Choroid plexus epithelial cell (primary cell): ENCODE measurements at regions not wholly inside any gene's neighbourhood (a gene's known extent, or its start where the extent isn't known, plus 50 kb on each side); places are given as distances from the start of the nearest gene placed in this dataset.

ENCODE experiments used
- DNase-seq: peaks from one replicate; pipeline ENCODE4 v3.0.0-alpha.2; 2010; ENCODE audit warnings: low read depth
- H3K4me3 ChIP-seq: 2 replicates; pipeline ENCODE4 v1.5.1; 2011; ENCODE audit warnings: low read depth, mild to moderate bottlenecking, control low read depth, low read length, moderate library complexity
- CTCF ChIP-seq: conservative IDR thresholded peaks from 2 replicates; pipeline ENCODE4 v1.5.1; 2011; ENCODE audit warnings: low read depth, mild to moderate bottlenecking, control low read depth, inconsistent platforms, low read length, moderate library complexity

DNA sequence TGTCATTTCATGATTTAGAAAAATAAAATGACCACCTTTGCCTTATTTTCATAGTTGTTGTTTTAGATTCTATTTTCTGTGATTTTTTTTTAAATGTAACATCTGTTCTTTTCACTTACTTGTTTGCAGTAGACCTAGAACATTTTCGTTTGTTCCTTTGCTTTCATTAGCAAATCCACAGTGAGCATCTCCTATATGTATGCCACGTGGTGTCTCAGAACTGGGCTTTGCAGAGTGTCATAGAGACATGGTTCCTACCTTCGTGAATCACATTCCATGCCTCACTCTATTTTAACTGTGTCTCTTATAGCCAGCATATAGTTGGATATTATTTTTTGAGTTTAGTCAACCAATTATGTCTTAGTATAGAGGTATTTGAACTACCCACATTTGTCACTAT lies 118.2 kb downstream of the KLF13 start:
- no peak for TF ChIP-seq CTCF
- no peak overlapping the region for H3K4me3 ChIP-seq
- DNase-seq: no peak

DNA sequence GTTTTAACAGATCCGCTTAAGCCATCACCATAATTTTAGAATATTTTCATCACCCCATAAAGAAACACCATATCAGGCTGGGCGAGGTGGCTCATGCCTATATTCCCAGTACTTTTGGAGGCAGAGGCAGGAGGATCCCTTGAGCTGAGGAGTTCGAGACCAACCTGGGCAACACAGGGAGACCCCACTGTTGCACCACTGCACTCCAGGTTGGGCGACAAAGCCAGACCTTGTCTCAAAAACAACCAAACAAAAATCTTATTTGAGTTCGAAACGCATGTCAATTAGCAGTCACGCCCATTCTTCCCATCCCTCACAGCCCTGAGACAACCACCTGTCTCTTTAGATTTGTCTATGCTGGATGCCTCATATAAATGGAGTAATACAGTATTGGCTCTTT lies 119.9 kb downstream of the KLF13 start:
- no peak overlapping the region for H3K4me3 ChIP-seq
- no peak for DNase-seq
- no peak for TF ChIP-seq CTCF

DNA sequence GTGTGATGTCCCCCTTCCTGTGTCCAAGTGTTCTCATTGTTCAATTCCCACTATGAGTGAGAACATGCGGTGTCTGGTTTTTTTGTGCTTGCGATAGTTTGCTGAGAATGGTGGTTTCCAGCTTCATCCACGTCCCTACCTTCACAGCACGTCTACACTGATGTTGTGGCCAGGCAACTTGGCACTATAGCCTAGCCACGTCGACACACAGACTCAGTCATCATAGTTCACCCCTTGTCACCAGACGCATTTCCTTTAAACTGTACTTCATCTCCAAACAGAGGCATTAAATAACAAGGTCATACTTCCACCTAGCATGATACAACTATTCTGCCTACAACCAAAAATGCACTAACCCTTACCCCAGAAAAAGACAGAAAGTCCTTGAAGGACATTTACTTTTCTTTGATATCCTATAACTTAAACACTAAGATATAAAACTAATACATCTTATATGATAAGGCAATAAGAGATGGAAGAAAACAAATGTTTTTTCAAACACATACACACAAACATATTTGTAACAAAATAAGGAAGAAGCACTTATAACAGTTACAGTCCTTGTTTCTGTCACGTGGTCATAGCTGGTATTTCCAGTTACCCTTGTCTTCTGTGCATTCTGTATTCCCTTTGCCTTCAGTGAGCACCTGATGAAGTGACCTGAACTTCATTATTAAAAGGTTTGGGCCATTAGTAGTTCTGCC lies 121.4 kb downstream of the KLF13 start:
- DNase-seq: no peak
- H3K4me3 ChIP-seq: no peak overlapping the region
- TF ChIP-seq CTCF: no peak

GRCh38 chr15:31448635-31448979 lies 122.0 kb downstream of the KLF13 start:
- no peak overlapping the region for H3K4me3 ChIP-seq
- no peak for DNase-seq
- TF ChIP-seq CTCF: no peak

DNA sequence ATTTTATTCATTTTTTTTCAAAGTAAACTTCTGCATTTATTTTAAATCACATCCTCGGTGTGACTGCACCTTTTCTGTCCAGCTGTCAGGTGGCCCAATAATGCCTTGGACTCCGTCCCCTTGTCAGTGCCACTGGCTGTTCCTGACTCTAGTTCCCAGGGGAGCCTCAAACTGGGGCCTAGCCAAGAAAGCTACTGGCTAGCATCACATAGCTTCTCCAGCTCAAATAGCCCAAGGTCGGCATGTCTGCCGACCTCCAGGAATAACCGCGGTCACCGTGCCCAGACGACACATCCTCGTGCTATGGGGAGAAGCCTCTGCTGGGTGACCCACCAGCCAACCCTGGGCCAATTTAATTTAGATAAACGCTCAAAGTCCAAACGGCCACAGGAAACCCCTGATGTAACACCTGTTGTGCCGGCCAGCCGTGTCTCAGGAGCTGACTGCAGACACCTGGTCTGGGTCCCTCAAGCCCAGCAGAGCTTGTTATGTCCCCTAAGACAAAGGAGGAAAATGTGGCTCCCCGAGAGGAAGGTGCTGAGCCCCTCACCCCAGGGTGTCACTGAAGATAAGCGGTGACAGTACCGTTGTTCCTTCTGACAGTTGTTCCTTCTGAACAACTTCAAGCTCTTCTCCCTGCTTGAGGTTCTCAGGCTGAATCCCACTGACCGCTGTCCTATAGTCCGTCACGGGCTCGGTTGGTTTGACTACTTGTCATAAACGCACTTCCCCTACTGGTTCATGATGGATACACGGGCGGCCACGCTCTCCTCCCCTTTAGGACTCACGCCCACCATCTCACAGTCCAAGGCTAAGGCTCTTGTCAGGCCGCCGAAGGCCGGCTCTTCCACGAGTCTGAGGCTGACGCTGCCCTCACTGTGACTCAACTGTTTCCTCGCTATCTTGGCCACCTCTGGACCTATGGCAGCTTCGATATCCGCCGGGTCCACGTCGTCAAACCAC lies 126.2 kb downstream of the KLF13 start:
- no peak for DNase-seq
- no peak overlapping the region for H3K4me3 ChIP-seq
- TF ChIP-seq CTCF: no peak

- no peak for DNase-seq
- H3K4me3 ChIP-seq: no peak overlapping the region
- no peak for TF ChIP-seq CTCF
These were observed 127.1 kb downstream of the KLF13 start for GRCh38 chr15:31453558-31454318.
